HG03159 (cell line): ENCODE measurements at regions not wholly inside any gene's neighbourhood (a gene's known extent, or its start where the extent isn't known, plus 50 kb on each side); places are given as distances from the start of the nearest gene placed in this dataset.
"Not testable (repeated sequence)": the region's sequence is repeated elsewhere in the genome, so short reads cannot be mapped to it uniquely, and the experiment has no call there.

Experiments
- ATAC-seq: cut with Tn5 transposase; IDR thresholded peaks from one replicate; pipeline ENCODE4 v1.9.1; 2021; ENCODE audit warnings: mild to moderate bottlenecking, moderate library complexity; ENCODE audit not compliant: unreplicated experiment

- ATAC-seq = no peak
Measured at GRCh38 chr13:55615081-55615480, 1525.6 kb upstream of the PRR20A start.

DNA sequence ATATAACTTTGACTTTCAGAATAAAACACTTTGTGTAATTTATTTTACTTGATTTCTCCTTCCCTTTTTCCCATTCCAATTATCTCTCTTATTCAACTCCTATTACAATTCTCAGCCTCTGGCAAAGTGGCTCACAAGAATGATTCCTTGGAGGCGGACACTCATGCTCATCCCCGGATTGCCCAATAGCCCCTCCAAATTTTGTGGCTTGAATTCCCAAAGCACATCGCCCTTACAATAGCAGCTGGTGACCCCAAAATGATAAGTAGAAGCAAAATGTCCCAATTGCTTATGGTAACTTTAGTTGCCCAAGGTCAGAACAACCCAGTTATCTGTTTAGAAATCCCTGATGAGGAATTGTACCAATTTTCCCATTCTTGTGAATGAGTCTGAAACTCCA is 1523.5 kb upstream of the PRR20A start:
- no peak for ATAC-seq

- no peak for ATAC-seq
Measured at GRCh38 chr13:55627221-55627620, 1513.5 kb upstream of the PRR20A start.

- no peak for ATAC-seq
Measured at GRCh38 chr13:55632402-55632801, 1508.3 kb upstream of the PRR20A start.

DNA sequence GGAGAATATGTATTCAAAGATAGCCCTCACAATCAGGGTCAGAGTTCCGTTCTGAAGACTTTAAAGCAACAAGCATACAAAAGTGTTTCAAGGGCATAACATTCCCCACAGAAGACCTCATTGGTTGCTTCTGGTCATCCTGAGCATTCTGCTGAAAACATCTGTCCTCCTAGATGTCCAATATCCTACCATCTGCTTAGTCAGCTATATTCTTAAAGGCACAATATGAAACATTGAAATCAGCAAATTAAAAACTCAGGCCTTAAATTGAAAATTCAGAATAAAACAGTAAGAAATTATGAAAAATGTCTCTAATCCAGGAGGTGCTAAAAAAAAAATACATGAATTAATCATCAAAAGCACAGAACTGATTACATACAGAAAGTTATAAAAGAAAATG is 1491.2 kb upstream of the PRR20A start:
- no peak for ATAC-seq

DNA sequence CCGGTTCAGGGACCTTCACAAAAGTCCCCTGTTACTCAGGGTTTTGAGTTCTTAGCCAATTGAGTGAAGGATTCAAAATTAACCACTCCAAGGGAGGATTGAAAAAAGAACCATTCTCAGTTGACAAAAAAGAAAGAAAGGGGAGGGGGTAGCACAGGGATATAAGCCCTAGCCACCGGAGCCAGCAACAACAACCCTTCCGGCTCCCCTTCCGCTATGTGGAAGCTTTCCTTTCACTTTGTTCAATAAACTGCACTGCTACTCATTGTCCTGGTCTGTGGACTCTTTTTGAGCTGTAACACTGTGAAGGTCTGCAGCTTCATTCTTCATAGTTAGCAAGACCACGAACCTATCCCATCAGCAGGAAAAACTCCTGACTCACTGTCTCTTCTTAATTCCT is 1488.1 kb upstream of the PRR20A start:
- no peak for ATAC-seq

GRCh38 chr13:55653497-55653896 is 1487.2 kb upstream of the PRR20A start:
- ATAC-seq = no peak

DNA sequence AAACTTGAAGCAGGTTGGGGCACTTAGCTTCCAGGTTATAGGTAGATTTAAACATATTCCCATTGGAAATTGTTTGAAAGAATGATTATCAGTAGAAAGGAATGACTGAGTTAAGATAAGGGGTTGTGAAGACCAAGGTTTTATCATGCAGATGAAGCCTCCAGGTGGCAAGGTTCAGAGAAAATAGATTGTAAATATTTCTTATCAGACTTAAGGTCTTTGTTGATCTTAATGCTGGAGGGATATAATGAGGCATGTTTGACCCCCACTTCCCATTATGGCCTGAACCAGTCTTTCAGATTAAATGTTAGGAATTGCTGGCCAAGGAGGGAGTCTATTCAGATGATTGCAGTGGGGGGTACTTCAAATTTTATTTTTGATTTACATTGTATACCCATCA is 1486.5 kb upstream of the PRR20A start:
- ATAC-seq = no peak

DNA sequence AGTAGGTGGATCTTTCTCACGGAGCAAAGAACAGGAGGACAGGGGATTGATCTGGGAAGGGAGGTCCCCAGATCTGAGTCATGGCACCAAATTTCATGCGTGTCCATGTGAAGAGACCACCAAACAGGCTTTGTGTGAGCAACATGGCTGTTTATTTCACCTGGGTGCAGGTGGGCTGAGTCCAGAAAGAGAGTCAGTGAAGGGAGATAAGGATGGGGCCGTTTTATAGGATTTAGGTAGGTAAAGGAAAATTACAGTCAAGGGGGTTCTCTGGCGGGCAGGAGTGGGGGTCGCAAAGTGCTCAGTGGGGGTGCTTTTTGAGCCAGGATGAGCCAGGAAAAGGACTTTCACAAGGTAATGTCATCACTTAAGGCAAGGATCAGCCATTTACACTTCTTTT is 1480.5 kb upstream of the PRR20A start:
- not testable (repeated sequence) for ATAC-seq

GRCh38 chr13:55660851-55661250 is 1479.9 kb upstream of the PRR20A start:
- ATAC-seq = no peak

- ATAC-seq = no peak
Measured at GRCh38 chr13:55661505-55661904, 1479.2 kb upstream of the PRR20A start.

DNA sequence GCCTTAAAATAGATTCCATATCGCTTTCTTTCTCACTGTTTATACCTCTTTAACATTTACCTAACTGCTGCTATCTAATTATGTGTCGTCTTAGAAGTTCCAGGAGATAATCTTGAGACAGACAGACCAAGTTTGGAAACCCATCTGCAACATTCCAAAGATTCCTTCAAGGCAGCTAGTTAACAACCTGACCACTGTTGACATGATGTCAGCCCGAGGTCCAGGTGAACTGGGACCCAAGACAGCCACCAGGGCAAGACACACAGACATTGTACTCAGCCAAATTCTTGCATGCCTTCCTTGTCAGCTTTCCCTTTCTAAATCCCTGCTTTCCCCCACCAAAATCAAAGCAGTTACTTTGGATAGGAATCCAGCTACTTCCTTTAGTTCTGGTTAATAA is 1476.5 kb upstream of the PRR20A start:
- no peak for ATAC-seq

GRCh38 chr13:55669051-55669450 is 1471.7 kb upstream of the PRR20A start:
- no peak for ATAC-seq

- no peak for ATAC-seq
Measured at GRCh38 chr13:55673910-55674309, 1466.8 kb upstream of the PRR20A start.

DNA sequence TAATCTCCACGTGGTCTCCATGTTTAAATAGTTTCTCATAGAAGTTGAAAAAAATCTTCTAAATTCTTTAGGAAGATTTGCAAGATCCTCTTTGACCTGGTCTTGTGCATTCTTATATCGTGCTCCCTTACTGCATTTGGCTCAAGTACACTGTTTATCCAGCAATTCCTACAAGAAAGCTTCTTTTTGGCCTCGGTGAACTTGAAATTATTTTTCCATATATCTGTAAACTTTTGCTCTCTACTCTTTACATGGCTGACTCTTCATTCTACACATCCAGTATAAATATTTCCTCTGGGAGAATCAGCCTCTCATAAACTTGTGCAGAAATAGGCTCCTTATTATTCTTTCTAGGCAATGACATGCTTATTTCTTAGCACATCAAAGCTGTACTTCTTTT is 1457.9 kb upstream of the PRR20A start:
- ATAC-seq = no peak

- no peak for ATAC-seq
Measured at GRCh38 chr13:55705526-55705925, 1435.2 kb upstream of the PRR20A start.

DNA sequence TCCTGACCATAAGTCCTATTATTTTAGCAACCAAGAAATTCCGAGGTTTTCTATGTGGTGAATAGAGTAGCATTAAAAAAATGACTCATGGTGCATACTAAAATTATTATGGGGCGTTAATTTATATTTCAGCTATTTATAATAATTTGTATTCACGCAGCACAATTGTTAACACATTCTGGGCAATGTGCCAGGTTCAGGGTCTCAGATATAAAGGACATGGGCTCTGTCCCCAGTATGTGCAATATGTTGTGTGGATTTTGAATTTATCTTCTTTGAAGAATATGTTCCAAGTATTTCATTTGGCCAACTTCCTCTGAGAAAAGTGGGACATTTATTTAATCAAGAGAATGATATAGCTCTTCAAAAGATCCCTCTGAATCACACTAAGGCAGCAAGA is 1434.7 kb upstream of the PRR20A start:
- ATAC-seq = no peak

DNA sequence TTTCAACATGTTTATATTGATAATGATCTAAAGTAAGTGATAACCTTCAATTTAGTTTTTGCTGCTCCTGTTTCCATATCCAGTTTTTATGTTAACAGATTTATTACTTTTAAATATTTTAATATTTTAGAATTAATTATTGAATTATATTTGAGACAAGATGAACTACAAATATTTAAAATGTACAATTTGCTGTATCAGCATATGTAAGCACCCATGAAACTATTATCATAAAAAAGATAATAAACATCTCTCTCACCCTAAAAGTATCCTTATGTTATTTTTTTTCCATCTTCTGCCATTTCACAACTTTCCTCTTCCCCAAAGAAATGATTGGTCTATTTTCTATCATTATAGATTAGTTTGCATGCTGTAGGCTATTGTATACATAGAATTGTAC is 1426.6 kb upstream of the PRR20A start:
- ATAC-seq = no peak

DNA sequence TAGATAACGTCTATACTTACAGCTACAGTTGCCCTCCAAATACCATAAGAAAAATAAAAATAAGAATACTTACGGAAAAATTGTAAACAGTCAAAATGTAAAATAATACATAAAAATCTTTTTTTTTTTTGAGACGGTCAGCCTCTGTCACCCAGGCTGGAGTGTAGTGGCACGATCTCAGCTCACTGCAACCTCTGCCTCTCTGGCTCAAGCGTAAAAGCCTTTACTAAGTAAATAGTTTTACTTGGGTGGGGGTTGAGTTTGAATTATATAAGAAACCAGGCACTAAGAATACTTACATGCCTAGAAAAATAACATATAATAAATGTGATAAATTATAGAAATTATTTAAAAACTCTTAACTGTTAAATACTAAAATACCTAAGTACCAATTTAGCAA is 1413.0 kb upstream of the PRR20A start:
- no peak for ATAC-seq

DNA sequence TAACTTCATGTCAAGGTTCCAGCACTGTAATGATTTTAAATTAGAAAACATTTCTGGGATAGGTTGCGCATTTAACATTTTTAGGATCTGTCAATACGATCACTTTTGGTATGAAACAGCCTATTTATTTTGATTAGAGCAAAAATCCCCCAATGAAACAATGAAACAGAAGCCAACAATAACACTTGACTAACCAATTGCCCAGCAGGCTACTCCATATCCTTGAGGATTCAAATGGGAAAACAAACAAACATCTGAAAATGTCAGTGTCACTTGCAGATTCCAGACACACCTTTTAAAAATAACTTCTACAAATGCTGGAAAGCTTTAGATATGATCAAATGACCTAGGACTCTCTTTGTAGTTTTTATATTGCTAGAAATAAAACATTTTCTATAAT is 1412.5 kb upstream of the PRR20A start:
- no peak for ATAC-seq

- ATAC-seq = no peak
Measured at GRCh38 chr13:55745828-55746227, 1394.9 kb upstream of the PRR20A start.

GRCh38 chr13:55761986-55762385 is 1378.7 kb upstream of the PRR20A start:
- no peak for ATAC-seq

GRCh38 chr13:55777612-55778011 is 1363.1 kb upstream of the PRR20A start:
- ATAC-seq = no peak

DNA sequence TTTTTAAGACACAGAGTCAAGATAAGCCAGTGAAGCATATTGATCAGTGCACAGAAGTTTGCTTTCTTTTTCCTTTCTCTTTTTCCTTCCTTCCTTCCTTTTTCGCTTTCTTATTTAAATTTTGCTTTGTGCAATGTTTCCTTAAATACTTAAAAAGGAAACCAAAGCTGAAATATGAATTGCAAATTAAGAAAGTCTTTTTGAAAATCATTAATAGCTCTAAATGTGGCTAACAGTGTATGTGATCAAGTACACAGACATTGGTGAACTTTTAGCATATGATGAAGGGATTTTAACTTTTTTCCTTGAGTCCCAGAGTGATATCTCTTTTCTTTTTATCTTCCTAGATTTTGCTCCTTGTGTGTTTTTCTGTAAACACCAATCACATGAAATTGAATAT is 1356.9 kb upstream of the PRR20A start:
- ATAC-seq = no peak
